Naive thymus-derived CD8-positive, alpha-beta T cell (primary cell): ENCODE measurements at regions not wholly inside any gene's neighbourhood (a gene's known extent, or its start where the extent isn't known, plus 50 kb on each side); places are given as distances from the start of the nearest gene placed in this dataset.

Experiments used
- ATAC-seq, 2 donors: fragments of 150-1000 bp; cut with Tn5 transposase in 1 of 2; sonication (Bioruptor Pico), chemical (Tn5 transposase) in 1 of 2; 1 replicate in 1 of 2; 2 replicates in 1 of 2; pipeline ENCODE4 v1.10.0; 2021; ENCODE audit warnings: mild to moderate bottlenecking in 2 of 2, moderate library complexity in 2 of 2
- POLR2A ChIA-PET: fragments of 350-600 bp; sonication (Branson Sonifier 250); formaldehyde crosslinking; loops from one replicate; lab custom pipeline; 2021; ENCODE audit warnings: antibody characterized with exemption; lab: Charles Lee
- DNase-seq, 10 donors: peaks; one replicate each; pipeline versions ENCODE4 v3.0.0 to v3.0.0-alpha.2; 2020 to 2022
- H3K27ac Mint-ChIP-seq, 10 donors: one replicate each; pipeline ENCODE4 v1.8.0; 2020 to 2022; ENCODE audit warnings: mild to moderate bottlenecking in 10 of 10, mixed read lengths in 10 of 10, moderate library complexity in 4 of 10, inconsistent platforms in 1 of 10
- H3K27me3 Mint-ChIP-seq, 5 donors: one replicate each; pipeline ENCODE4 v1.8.0; 2021 to 2022; ENCODE audit warnings: mixed read lengths in 5 of 5
- H3K36me3 Mint-ChIP-seq, 3 donors: one replicate each; pipeline ENCODE4 v1.8.0; 2020 to 2022; ENCODE audit warnings: mixed read lengths in 3 of 3, mild to moderate bottlenecking in 2 of 3, inconsistent platforms in 1 of 3
- H3K4me1 Mint-ChIP-seq, 4 donors: one replicate each; pipeline ENCODE4 v1.8.0; 2021 to 2022; ENCODE audit warnings: mixed read lengths in 4 of 4
- H3K4me3 Mint-ChIP-seq, 10 donors: one replicate each; pipeline ENCODE4 v1.8.0; 2020 to 2022; ENCODE audit warnings: mild to moderate bottlenecking in 10 of 10, mixed read lengths in 10 of 10, moderate library complexity in 6 of 10, inconsistent platforms in 1 of 10
- H3K9me3 Mint-ChIP-seq, 9 donors: one replicate each; pipeline ENCODE4 v1.8.0; 2020 to 2022; ENCODE audit warnings: mixed read lengths in 9 of 9, mild to moderate bottlenecking in 3 of 9, inconsistent platforms in 1 of 9, moderate library complexity in 1 of 9

- POLR2A ChIA-PET = no interaction called here
- no peaks in the 10 kb centered on the region for H3K4me1 Mint-ChIP-seq
- H3K27ac Mint-ChIP-seq = no peak overlapping the region
- no peak for ATAC-seq
- H3K36me3 Mint-ChIP-seq = no peaks in the 10 kb centered on the region
- H3K27me3 Mint-ChIP-seq = no peaks in the 10 kb centered on the region
- DNase-seq = no peak
- H3K9me3 Mint-ChIP-seq = no peaks in the 10 kb centered on the region
- H3K4me3 Mint-ChIP-seq = no peak overlapping the region
Observed at GRCh38 chr6:140560671-140561070, 1186.2 kb upstream of the CITED2 start.

GRCh38 chr6:140559458-140559857 lies 1185.0 kb upstream of the CITED2 start:
- H3K4me3 Mint-ChIP-seq = no peak overlapping the region
- H3K27ac Mint-ChIP-seq = no peak overlapping the region

GRCh38 chr6:140554421-140554820 lies 1180.0 kb upstream of the CITED2 start:
- Mint-ChIP-seq H3K9me3 (no peaks in the 10 kb centered on the region), H3K36me3 (no peaks in the 10 kb centered on the region), H3K27ac (no peak overlapping the region), H3K4me1 (no peaks in the 10 kb centered on the region), H3K27me3 (peaks cover 0 to 18% (median 0%) of the 10 kb centered on the region in 5 donors), H3K4me3 (no peak overlapping the region)
- POLR2A ChIA-PET = no interaction called here
- DNase-seq (no peak), ATAC-seq (no peak)

More at GRCh38 chr6:140559458-140559857, 1185.0 kb upstream of the CITED2 start:
- Mint-ChIP-seq H3K36me3 (no peaks in the 10 kb centered on the region), H3K9me3 (no peaks in the 10 kb centered on the region), H3K4me1 (no peaks in the 10 kb centered on the region), H3K27me3 (peaks cover 0 to 2% (median 0%) of the 10 kb centered on the region in 5 donors)
- POLR2A ChIA-PET = no interaction called here
- ATAC-seq (no peak), DNase-seq (no peak)

DNA sequence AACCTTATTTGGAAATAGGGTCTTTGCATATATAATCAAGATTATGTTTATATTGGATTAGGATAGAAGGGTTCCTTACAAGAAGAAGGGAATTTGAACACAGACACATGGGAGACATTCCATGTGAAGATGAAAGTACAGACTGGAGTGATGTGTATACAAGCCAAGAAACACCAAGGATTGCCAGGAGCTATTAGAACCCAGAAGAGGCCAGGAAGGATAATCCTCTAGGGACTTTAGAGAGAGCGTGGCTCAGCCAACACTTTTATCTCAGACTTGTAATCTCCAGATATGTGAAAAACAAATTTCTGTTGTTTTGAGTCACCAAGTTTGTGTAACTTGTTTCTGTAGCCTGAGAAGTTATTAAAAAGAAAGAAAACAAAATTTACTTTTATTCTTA lies 1173.9 kb upstream of the CITED2 start:
- Mint-ChIP-seq H3K4me3 (no peak overlapping the region), H3K9me3 (no peaks in the 10 kb centered on the region), H3K36me3 (no peaks in the 10 kb centered on the region), H3K4me1 (no peaks in the 10 kb centered on the region), H3K27me3 (peaks cover 0 to 7% (median 0%) of the 10 kb centered on the region in 5 donors), H3K27ac (no peak overlapping the region)
- no peak for ATAC-seq
- POLR2A ChIA-PET = no interaction called here
- no peak for DNase-seq

GRCh38 chr6:140546640-140547039 lies 1172.2 kb upstream of the CITED2 start:
- Mint-ChIP-seq H3K27ac (no peak overlapping the region), H3K9me3 (no peaks in the 10 kb centered on the region), H3K36me3 (no peaks in the 10 kb centered on the region), H3K27me3 (no peaks in the 10 kb centered on the region), H3K4me1 (no peaks in the 10 kb centered on the region), H3K4me3 (no peak overlapping the region)
- DNase-seq (no peak), ATAC-seq (no peak)
- POLR2A ChIA-PET = no interaction called here

GRCh38 chr6:140544431-140544830 lies 1170.0 kb upstream of the CITED2 start:
- Mint-ChIP-seq H3K36me3 (no peaks in the 10 kb centered on the region), H3K27me3 (no peaks in the 10 kb centered on the region), H3K27ac (no peak overlapping the region), H3K9me3 (no peaks in the 10 kb centered on the region), H3K4me3 (no peak overlapping the region), H3K4me1 (no peaks in the 10 kb centered on the region)
- POLR2A ChIA-PET = no interaction called here
- ATAC-seq (no peak), DNase-seq (no peak)

DNA sequence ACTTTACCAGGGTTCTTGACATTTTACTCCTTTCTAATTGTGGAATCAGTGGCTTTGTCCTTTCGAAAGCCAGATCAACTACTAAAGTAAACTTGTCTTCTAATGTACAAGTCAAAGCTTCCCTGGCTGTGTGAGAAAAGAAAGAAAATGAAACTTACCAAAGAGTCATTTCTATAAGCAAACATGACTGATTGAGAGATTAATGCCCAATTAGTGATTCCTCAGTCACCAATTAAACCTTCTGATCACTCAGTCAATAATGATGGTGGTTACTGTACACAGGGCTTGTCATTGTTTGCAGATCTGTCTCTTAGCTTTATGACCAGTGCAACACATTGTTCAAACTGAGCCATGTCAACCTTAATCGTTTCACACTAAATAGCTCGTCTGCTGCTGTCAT lies 1168.4 kb upstream of the CITED2 start:
- no peaks in the 10 kb centered on the region for H3K36me3 Mint-ChIP-seq
- H3K4me1 Mint-ChIP-seq = no peaks in the 10 kb centered on the region
- no peak for DNase-seq
- no peak for ATAC-seq
- no peaks in the 10 kb centered on the region for H3K9me3 Mint-ChIP-seq
- POLR2A ChIA-PET = no interaction called here
- no peaks in the 10 kb centered on the region for H3K27me3 Mint-ChIP-seq
- no peak overlapping the region for H3K4me3 Mint-ChIP-seq
- no peak overlapping the region for H3K27ac Mint-ChIP-seq

DNA sequence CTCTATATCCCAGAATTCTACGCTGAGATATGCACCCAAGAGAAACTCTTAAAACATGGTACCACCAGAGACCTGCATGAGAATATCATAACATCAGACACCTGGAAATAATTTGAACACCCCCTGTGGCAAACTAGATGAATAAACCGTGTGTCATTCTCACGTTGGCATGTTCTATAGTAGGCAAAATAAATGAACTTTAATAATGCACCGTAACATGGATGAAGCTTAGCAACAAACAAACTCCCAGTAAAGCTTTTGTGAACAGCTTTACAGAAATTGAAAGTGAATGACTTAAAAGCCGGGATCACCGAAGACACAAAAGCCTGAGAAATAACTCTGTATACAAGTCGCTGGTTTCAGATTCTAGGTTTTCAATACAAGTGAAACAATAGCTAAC lies 1166.8 kb upstream of the CITED2 start:
- DNase-seq (no peak), ATAC-seq (no peak)
- peaks cover 0 to 1% (median 0%) of the 10 kb centered on the region in 9 donors for H3K9me3 Mint-ChIP-seq
- POLR2A ChIA-PET = no interaction called here
- H3K4me3 Mint-ChIP-seq = no peak overlapping the region
- H3K27me3 Mint-ChIP-seq = no peaks in the 10 kb centered on the region
- no peak overlapping the region for H3K27ac Mint-ChIP-seq
- no peaks in the 10 kb centered on the region for H3K4me1 Mint-ChIP-seq
- no peaks in the 10 kb centered on the region for H3K36me3 Mint-ChIP-seq

- Mint-ChIP-seq H3K4me1 (no peaks in the 10 kb centered on the region), H3K27me3 (no peaks in the 10 kb centered on the region), H3K36me3 (no peaks in the 10 kb centered on the region), H3K4me3 (no peak overlapping the region), H3K27ac (no peak overlapping the region), H3K9me3 (peaks cover 0 to 5% (median 0%) of the 10 kb centered on the region in 9 donors)
- DNase-seq (no peak), ATAC-seq (no peak)
- POLR2A ChIA-PET = no interaction called here
Observed at GRCh38 chr6:140540743-140541142, 1166.3 kb upstream of the CITED2 start.

DNA sequence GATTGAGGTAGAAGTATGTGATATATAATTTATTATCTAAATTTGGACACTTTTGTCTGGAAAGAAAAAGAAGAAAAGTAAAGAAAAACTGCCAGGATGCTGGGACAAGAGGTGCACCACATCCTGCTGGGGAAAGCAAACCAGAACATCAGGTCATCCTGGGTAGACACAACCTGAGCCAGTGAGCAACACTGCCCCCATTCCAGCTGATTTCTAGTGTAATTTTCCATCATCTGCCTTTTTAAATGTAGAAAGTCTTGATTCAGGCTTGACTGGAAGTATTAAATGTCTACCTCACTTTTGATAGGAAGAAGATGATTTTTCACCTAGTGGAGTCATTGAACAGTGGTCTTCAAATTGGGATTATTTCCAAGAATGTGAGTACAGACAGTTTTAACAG lies 1164.5 kb upstream of the CITED2 start:
- no peak for ATAC-seq
- Mint-ChIP-seq H3K27ac (no peak overlapping the region), H3K4me3 (no peak overlapping the region), H3K4me1 (no peaks in the 10 kb centered on the region), H3K36me3 (no peaks in the 10 kb centered on the region), H3K9me3 (peaks cover 0 to 14% (median under 1%) of the 10 kb centered on the region in 9 donors), H3K27me3 (no peaks in the 10 kb centered on the region)
- no peak for DNase-seq
- POLR2A ChIA-PET = no interaction called here

DNA sequence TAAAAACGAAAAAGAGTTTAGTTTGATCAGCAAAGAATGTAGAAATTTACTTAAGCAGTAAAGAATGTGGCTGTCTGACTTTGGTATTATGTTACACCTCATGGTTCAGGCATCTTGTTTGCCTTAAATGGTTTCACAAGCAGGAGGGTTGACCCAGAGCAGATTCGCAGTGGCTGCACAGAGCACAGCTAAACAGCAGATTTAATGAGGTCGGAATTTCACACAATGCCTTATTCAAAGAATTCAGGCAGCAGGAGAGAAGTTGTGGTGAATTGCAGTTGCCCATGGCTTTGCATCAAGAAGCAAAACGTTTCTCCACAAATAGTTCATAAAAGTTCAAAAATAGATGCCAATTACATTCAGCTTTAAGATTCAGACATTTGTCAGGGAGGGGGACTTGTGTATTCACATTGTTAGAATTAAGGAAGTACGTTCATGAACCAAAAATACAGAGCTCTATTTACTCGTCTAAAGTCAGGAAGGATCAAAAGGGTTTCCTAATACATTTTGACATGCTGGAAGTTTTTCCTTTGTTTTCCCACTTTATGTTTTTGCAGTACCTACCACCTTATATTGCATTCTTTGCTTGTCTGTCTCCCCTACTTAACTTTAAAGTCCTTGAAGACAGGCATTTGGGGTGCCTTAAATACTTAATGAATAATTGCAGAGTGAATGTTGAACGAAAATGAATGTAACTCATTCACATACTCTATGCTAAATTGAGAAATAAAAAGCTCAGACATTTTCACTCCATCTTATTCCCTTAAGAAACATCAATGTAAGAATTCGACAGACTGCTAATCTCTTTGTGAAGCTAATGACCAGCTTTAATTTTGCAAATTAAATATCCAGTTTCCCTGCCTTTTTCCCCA lies 1163.6 kb upstream of the CITED2 start:
- H3K27me3 Mint-ChIP-seq = no peaks in the 10 kb centered on the region

GRCh38 chr6:140537211-140537610 lies 1162.8 kb upstream of the CITED2 start:
- peaks cover 0 to 7% (median 0%) of the 10 kb centered on the region in 5 donors for H3K27me3 Mint-ChIP-seq
- peaks cover 0 to 19% (median 2%) of the 10 kb centered on the region in 9 donors for H3K9me3 Mint-ChIP-seq
- DNase-seq (no peak), ATAC-seq (no peak)
- POLR2A ChIA-PET = no interaction called here
- no peak overlapping the region for H3K4me3 Mint-ChIP-seq
- H3K27ac Mint-ChIP-seq = no peak overlapping the region
- H3K36me3 Mint-ChIP-seq = no peaks in the 10 kb centered on the region
- no peaks in the 10 kb centered on the region for H3K4me1 Mint-ChIP-seq

More for the DNA sequence above, 1163.6 kb upstream of the CITED2 start:
- POLR2A ChIA-PET = no interaction called here
- DNase-seq (no peak), ATAC-seq (no peak)
- peaks cover 0 to 17% (median 2%) of the 10 kb centered on the region in 9 donors for H3K9me3 Mint-ChIP-seq
- H3K4me1 Mint-ChIP-seq = no peaks in the 10 kb centered on the region
- no peak overlapping the region for H3K4me3 Mint-ChIP-seq
- no peak overlapping the region for H3K27ac Mint-ChIP-seq
- H3K36me3 Mint-ChIP-seq = no peaks in the 10 kb centered on the region

DNA sequence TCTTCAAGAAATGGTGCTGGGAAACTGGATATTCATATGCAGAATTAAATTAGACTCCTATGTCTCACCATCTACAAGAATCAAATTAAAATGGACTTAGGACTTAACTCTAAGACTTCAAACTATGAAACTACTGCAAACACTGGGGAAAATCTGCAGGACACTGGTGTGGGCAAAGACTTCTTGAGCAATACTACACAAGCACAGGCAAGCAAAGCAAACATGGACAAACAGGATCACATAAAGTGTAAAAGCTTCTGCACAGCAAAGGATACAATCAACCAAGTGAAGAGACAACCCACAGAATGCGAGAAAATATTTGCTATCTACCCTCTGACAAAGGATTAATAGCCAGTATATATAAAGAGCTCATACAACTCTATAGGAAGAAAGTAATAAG lies 1161.1 kb upstream of the CITED2 start:
- Mint-ChIP-seq H3K4me3 (no peak overlapping the region), H3K4me1 (no peaks in the 10 kb centered on the region), H3K9me3 (peaks cover 0 to 19% (median 2%) of the 10 kb centered on the region in 9 donors), H3K36me3 (no peaks in the 10 kb centered on the region), H3K27ac (no peak overlapping the region), H3K27me3 (peaks cover 0 to 18% (median 1%) of the 10 kb centered on the region in 5 donors)
- ATAC-seq = no peak
- DNase-seq = no peak
- POLR2A ChIA-PET = no interaction called here

GRCh38 chr6:140533526-140533925 lies 1159.1 kb upstream of the CITED2 start:
- ATAC-seq (no peak), DNase-seq (no peak)
- Mint-ChIP-seq H3K27ac (no peak overlapping the region), H3K4me3 (no peak overlapping the region), H3K4me1 (no peaks in the 10 kb centered on the region), H3K36me3 (no peaks in the 10 kb centered on the region), H3K27me3 (peaks cover 0 to 18% (median 5%) of the 10 kb centered on the region in 5 donors), H3K9me3 (peaks cover 0 to 19% (median 2%) of the 10 kb centered on the region in 9 donors)
- POLR2A ChIA-PET = no interaction called here
